H4 (cell line): ENCODE measurements at regions not wholly inside any gene's neighbourhood (a gene's known extent, or its start where the extent isn't known, plus 50 kb on each side); places are given as distances from the start of the nearest gene placed in this dataset.
"Not testable (repeated sequence)": the region's sequence is repeated elsewhere in the genome, so short reads cannot be mapped to it uniquely, and the experiment has no call there.

Experiments used
- DNase-seq: peaks from one replicate; pipeline ENCODE4 v3.0.0-alpha.2; 2015; ENCODE audit warnings: low spot score

- no peak for DNase-seq
Measured at GRCh38 chr11:114938799-114939198, 260.5 kb downstream of the NXPE2 start.

GRCh38 chr11:114942207-114942606 lies 263.9 kb downstream of the NXPE2 start:
- no peak for DNase-seq

- DNase-seq, result no peak
Measured at GRCh38 chr11:114949614-114950351, 271.5 kb downstream of the NXPE2 start.

GRCh38 chr11:114953039-114953438 lies 274.7 kb downstream of the NXPE2 start:
- DNase-seq, result no peak

- no peak for DNase-seq
Measured at GRCh38 chr11:114955923-114956322, 277.6 kb downstream of the NXPE2 start.

GRCh38 chr11:114956566-114956965 lies 278.2 kb downstream of the NXPE2 start:
- no peak for DNase-seq

- no peak for DNase-seq
Measured at GRCh38 chr11:114959953-114960505, 281.7 kb downstream of the NXPE2 start.

GRCh38 chr11:114960819-114961218 lies 282.5 kb downstream of the NXPE2 start:
- DNase-seq, result not testable (repeated sequence)

GRCh38 chr11:114964676-114965214 lies 286.4 kb downstream of the NXPE2 start:
- peak; percentile 95 for DNase-seq

GRCh38 chr11:114970927-114971645 lies 292.8 kb downstream of the NXPE2 start:
- no peak for DNase-seq

- no peak for DNase-seq
Measured at GRCh38 chr11:114972105-114972504, 293.8 kb downstream of the NXPE2 start.

GRCh38 chr11:114977651-114978050 lies 299.3 kb downstream of the NXPE2 start:
- no peak for DNase-seq

- no peak for DNase-seq
Measured at GRCh38 chr11:114982141-114982540, 303.8 kb downstream of the NXPE2 start.

- no peak for DNase-seq
Measured at GRCh38 chr11:114984611-114985163, 306.4 kb downstream of the NXPE2 start.

GRCh38 chr11:114986365-114986764 lies 308.0 kb downstream of the NXPE2 start:
- DNase-seq, result no peak

- DNase-seq, result no peak
Measured at GRCh38 chr11:114987186-114987760, 308.9 kb downstream of the NXPE2 start.

- no peak for DNase-seq
Measured at GRCh38 chr11:114988644-114989043, 310.3 kb downstream of the NXPE2 start.

GRCh38 chr11:114989536-114989935 lies 311.2 kb downstream of the NXPE2 start:
- no peak for DNase-seq

GRCh38 chr11:115005663-115006062 lies 327.3 kb downstream of the NXPE2 start:
- no peak for DNase-seq

- DNase-seq, result no peak
Measured at GRCh38 chr11:115007851-115008250, 329.5 kb downstream of the NXPE2 start.

GRCh38 chr11:115008799-115009198 lies 330.5 kb downstream of the NXPE2 start:
- DNase-seq, result no peak

GRCh38 chr11:115017529-115017928 lies 339.2 kb downstream of the NXPE2 start:
- DNase-seq, result no peak
